HepG2 (cell line): ENCODE measurements at regions not wholly inside any gene's neighbourhood (a gene's known extent, or its start where the extent isn't known, plus 50 kb on each side); places are given as distances from the start of the nearest gene placed in this dataset.
"Not testable (repeated sequence)": the region's sequence is repeated elsewhere in the genome, so short reads cannot be mapped to it uniquely, and the experiment has no call there.

Experiments used
- ATAC-seq: fragments of 200-7000 bp; cut with Tn5 transposase; 3 replicates; pipeline ENCODE4 v1.9.1; 2020; ENCODE audit warnings: mild to moderate bottlenecking, moderate library complexity
- BruUV-seq: library from RNA; stranded (reverse); fragments of 400-500 nt; replicated peaks from 2 replicates; lab custom pipeline; 2021; lab: Mats Ljungman, UMichigan
- CTCF ChIA-PET: fragments of 300-600 bp; formaldehyde crosslinking; extraction: SDS; loops from one replicate; lab custom pipeline; 2021; ENCODE audit warnings: low total read pairs, inconsistent platforms, low intra/inter-chr PET ratio; lab: Yijun Ruan, JAX
- POLR2A ChIA-PET: fragments of 350-600 bp; sonication (Branson Sonifier 250); formaldehyde crosslinking; loops from one replicate; lab custom pipeline; 2020; ENCODE audit warnings: antibody characterized with exemption, inconsistent platforms; lab: Yijun Ruan, JAX
- DNase-seq: peaks from one replicate; pipeline ENCODE4 v3.0.0-alpha.2; 2015; ENCODE audit warnings: low spot score
- FAIRE-seq: peaks from 3 replicates; lab custom pipeline; 2011; peaks lifted over from hg19 to GRCh38; lab: Jason Lieb, UNC
- H2AFZ ChIP-seq: one replicate; pipeline ENCODE4 v1.6.1; 2011; ENCODE audit warnings: low read length, inconsistent platforms
- H3K27ac ChIP-seq: fragments of 300-600 bp; 3 replicates; pipeline ENCODE4 v1.8.0; 2011; ENCODE audit warnings: mixed run types, mild to moderate bottlenecking, mixed read lengths, low read length, inconsistent platforms; ENCODE audit not compliant: insufficient read depth; ENCODE audit errors: extremely low read length
- H3K27me3 ChIP-seq, 2 experiments: fragments of 200-600 bp in 1 of 2; 2 replicates in 1 of 2; 3 replicates in 1 of 2; pipeline versions ENCODE4 v1.6.0 to v1.8.0; 2011; ENCODE audit warnings: low read length in 2 of 2, mild to moderate bottlenecking in 2 of 2, moderate library complexity in 2 of 2, inconsistent platforms in 1 of 2; ENCODE audit not compliant: insufficient read depth in 2 of 2, control insufficient read depth in 1 of 2
- H3K36me3 ChIP-seq, 2 experiments: fragments of 200-600 bp in 1 of 2; replicated peaks in 1 of 2; 2 replicates in 1 of 2; 3 replicates in 1 of 2; pipeline versions ENCODE4 v1.5.1 to v1.8.0; 2011; ENCODE audit warnings: low read length in 2 of 2, inconsistent platforms in 1 of 2; ENCODE audit not compliant: insufficient read depth in 2 of 2, control insufficient read depth in 1 of 2
- H3K4me1 ChIP-seq: 2 replicates; pipeline ENCODE4 v1.5.1; 2012; ENCODE audit warnings: low read length, inconsistent platforms; ENCODE audit not compliant: insufficient read depth
- H3K4me2 ChIP-seq: 2 replicates; pipeline ENCODE4 v1.6.0; 2011; ENCODE audit warnings: low read depth, low read length, inconsistent platforms
- H3K4me3 ChIP-seq, 3 experiments: fragments of 200-600 bp in 1 of 3; sonication (generic), shearing (Covaris generic) in 1 of 3; replicated peaks in 1 of 3; 2 replicates each; pipeline ENCODE4 v1.5.1; 2011 to 2016; ENCODE audit warnings: low read length in 3 of 3, inconsistent platforms in 2 of 3, low read depth in 2 of 3, mild to moderate bottlenecking in 2 of 3, control low read depth in 1 of 3, mixed read lengths in 1 of 3; ENCODE audit not compliant: insufficient read depth in 1 of 3
- H3K79me2 ChIP-seq: one replicate; pipeline ENCODE4 v1.6.1; 2011; ENCODE audit warnings: low read length, inconsistent platforms; ENCODE audit not compliant: insufficient read depth
- H3K9ac ChIP-seq: 2 replicates; pipeline ENCODE4 v1.6.0; 2011; ENCODE audit warnings: mild to moderate bottlenecking, low read depth, low read length, inconsistent platforms; ENCODE audit not compliant: insufficient read depth
- H3K9me3 ChIP-seq: 2 replicates; pipeline ENCODE4 v1.5.1; 2012; ENCODE audit warnings: mild to moderate bottlenecking, low read length
- H4K20me1 ChIP-seq: 2 replicates; pipeline ENCODE4 v1.6.0; 2011; ENCODE audit warnings: inconsistent platforms, mild to moderate bottlenecking, low read length, moderate library complexity; ENCODE audit not compliant: insufficient read depth
- HMG20B ChIP-seq: conservative IDR thresholded peaks from 2 replicates; pipeline ENCODE4 v1.6.1; 2016; ENCODE audit warnings: missing genetic modification reagents, missing compliant biosample characterization
- PTBP1 ChIP-seq: fragments of 200-400 bp; formaldehyde crosslinking; IDR thresholded peaks from 2 replicates; pipeline ENCODE4 v1.6.1; 2018; ENCODE audit warnings: low read length, low read depth; ENCODE audit not compliant: poor library complexity, severe bottlenecking
- ZFP36 ChIP-seq: fragments of 150-350 bp; IDR thresholded peaks from 2 replicates; pipeline ENCODE4 v1.6.1; 2018; ENCODE audit warnings: borderline replicate concordance, low read length, low read depth; ENCODE audit not compliant: partially characterized antibody
- ZNF788 ChIP-seq: sonication (generic); formaldehyde crosslinking; IDR thresholded peaks from 2 replicates; pipeline ENCODE4 v1.5.0; 2020; ENCODE audit warnings: mild to moderate bottlenecking, missing genetic modification reagents, borderline replicate concordance
- ZNF841 ChIP-seq: sonication (generic); formaldehyde crosslinking; IDR thresholded peaks from 2 replicates; pipeline ENCODE4 v1.8.1; 2023; ENCODE audit warnings: missing genetic modification reagents, borderline replicate concordance
- WGBS: methylation state at CpG from one replicate; pipeline ENCODE4 v1.1.6; 2017; ENCODE audit warnings: low lambda C conversion rate; 5-methylcytosine and 5-hydroxymethylcytosine counted together
- in situ Hi-C: cut with HindIII; loops from 2 replicates; pipeline ENCODE4 v1.10.0; 2017; ENCODE audit warnings: low pct_unique_long_range_greater_than_20kb; ENCODE audit not compliant: extremely low pct_ligation_motif_present
- intact Hi-C: fragments of 100-400 bp; cut with micrococcal nuclease; formaldehyde crosslinking; loops from one replicate; pipeline ENCODE4 v1.10.0; 2022; ENCODE audit not compliant: unreplicated experiment

DNA sequence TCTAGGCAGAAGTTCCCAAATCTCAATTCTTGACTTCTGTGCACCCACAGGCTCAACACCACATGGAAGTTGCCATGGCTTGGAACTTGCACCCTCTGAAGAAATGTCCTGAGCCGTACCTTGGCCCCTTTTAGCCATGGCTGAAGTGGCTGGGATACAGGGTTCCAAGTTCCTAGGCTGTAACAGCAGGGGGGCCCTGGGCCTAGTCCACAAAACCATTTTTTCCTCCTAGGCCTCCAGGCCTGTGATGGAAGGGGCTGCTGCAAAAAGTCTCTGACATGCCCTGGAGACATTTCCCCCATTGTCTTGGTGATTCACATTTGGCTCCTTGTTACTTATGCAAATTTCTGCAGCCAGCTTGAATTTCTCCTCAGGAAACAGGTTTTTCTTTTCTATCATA, 122.4 kb upstream of the NECTIN3 start:
- POLR2A ChIA-PET, H3K4me2 ChIP-seq, CTCF ChIA-PET, H3K27me3 ChIP-seq, H3K4me3 ChIP-seq, DNase-seq: not testable (repeated sequence)
- H3K9me3 ChIP-seq, result peaks cover 60% of the 10 kb centered on the region
- H3K4me1 ChIP-seq, result peaks cover 33% of the 10 kb centered on the region
- TF ChIP-seq ZFP36, result peak; percentile 78
- TF ChIP-seq, all 625 proteins: peak for 1; not testable (repeated sequence) for 624
- not testable (repeated sequence) for H3K9ac ChIP-seq, H3K36me3 ChIP-seq, H2AFZ ChIP-seq, H4K20me1 ChIP-seq, BruUV-seq, H3K79me2 ChIP-seq, ATAC-seq, H3K27ac ChIP-seq, FAIRE-seq
- intact Hi-C loops, result loop anchor here (10.0 kb wide), 1 partner anchor 204 kb away; no protein-coding TSS in a partner anchor
- in situ Hi-C loops, result loop anchor here (10.0 kb wide), 1 partner anchor 126 kb away; the partner anchor contains the start of gene NECTIN3
- WGBS, result no CpG with 5 or more reads among the region's 1 CpG

DNA sequence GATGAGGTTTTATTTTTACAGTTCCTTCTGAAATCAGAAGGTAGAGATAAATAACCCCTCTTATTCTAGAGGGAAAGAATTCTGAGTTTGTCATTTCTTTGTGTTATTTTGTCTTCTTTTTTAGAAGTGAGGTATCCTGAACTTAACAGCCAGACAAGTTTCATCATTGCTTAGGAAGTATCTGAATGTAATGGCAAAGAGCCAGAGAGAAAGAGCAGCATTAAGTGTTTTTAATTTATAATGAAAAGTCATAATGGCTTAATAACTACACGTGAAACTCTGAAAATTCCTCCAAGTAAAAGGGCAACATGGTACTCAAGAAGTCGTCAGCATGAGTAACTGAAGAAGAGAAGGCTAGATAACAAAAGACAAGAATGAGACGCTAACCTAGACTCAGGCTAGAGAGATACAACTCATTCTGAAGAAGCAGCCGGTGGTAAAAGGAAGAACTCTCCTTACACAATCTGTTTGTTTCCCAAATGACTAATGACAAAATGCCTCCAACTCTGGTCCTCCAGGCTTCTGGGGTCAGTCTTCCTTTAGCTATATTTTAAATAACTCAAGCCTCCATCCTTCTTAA, 116.2 kb upstream of the NECTIN3 start:
- intact Hi-C loops, result no loop called here
- H3K4me3 ChIP-seq, result no peak overlapping the region
- no peaks in the 10 kb centered on the region for H3K27me3 ChIP-seq
- H3K9ac ChIP-seq, result no peak overlapping the region
- no peak overlapping the region for H3K4me2 ChIP-seq
- H3K27ac ChIP-seq, result no peak overlapping the region
- no TSS peak for BruUV-seq
- in situ Hi-C loops, result no loop called here
- POLR2A ChIA-PET, result no interaction called here
- no peak for ATAC-seq
- TF ChIP-seq ZNF788 (CRISPR knock-in tag), result no peak
- TF ChIP-seq ZNF841 (CRISPR knock-in tag), result no peak
- TF ChIP-seq PTBP1, result no peak
- TF ChIP-seq HMG20B, result no peak
- 57% methylated on average over 4 of the region's 4 CpGs for WGBS
- H3K9me3 ChIP-seq, result peaks cover 19% of the 10 kb centered on the region
- peaks cover 13% of the 10 kb centered on the region for H3K4me1 ChIP-seq
- no peaks in the 10 kb centered on the region for H3K79me2 ChIP-seq
- FAIRE-seq, result no peak
- no peaks in the 10 kb centered on the region for H3K36me3 ChIP-seq
- no peak overlapping the region for H2AFZ ChIP-seq
- no peaks in the 10 kb centered on the region for H4K20me1 ChIP-seq
- CTCF ChIA-PET, result no interaction called here
- no peak for DNase-seq
